ENCODE measurements at regions not wholly inside any gene's neighbourhood (a gene's known extent, or its start where the extent isn't known, plus 50 kb on each side); places are given as distances from the start of the nearest gene placed in this dataset.

- TF ChIP-seq CTCF (IDR thresholded peaks at IDR 0.05) (no peak), POLR2A (IDR thresholded peaks at IDR 0.05) (no peak)
These were observed 528.9 kb downstream of the AGTPBP1 start for GRCh38 chr9:85212887-85213286.
